ENCODE measurements at regions not wholly inside any gene's neighbourhood (a gene's known extent, or its start where the extent isn't known, plus 50 kb on each side); places are given as distances from the start of the nearest gene placed in this dataset.

DNA sequence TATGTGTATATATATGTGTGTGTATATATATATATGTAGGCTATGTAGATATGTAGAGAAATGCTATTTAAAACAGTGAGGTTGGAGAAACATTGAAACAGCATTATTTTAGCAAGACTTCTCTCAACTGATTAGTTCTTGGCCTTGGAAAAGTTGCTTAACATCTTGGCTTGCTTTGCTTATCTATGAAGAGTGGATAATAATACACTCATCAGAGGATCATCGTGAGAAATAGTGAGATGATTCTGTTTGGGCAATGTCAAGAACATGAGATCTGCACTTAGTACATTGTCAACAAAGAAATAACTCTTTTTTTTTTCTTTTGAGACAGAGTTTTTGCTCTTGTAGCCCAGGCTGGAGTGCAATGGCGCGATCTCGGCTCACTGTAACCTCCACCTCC, 128.3 kb downstream of the KLF5 start:
- TF ChIP-seq CTCF (conservative IDR thresholded peaks at IDR 0.05; ENCODE audit: low read depth, low read length) (no peak), EZH2phosphoT487 (IDR thresholded peaks at IDR 0.05; ENCODE audit: borderline replicate concordance, low read length) (no peak)

Measured in PC-3 (cell line).